ENCODE measurements at regions not wholly inside any gene's neighbourhood (a gene's known extent, or its start where the extent isn't known, plus 50 kb on each side); places are given as distances from the start of the nearest gene placed in this dataset.

- TF ChIP-seq, protein P1, sequence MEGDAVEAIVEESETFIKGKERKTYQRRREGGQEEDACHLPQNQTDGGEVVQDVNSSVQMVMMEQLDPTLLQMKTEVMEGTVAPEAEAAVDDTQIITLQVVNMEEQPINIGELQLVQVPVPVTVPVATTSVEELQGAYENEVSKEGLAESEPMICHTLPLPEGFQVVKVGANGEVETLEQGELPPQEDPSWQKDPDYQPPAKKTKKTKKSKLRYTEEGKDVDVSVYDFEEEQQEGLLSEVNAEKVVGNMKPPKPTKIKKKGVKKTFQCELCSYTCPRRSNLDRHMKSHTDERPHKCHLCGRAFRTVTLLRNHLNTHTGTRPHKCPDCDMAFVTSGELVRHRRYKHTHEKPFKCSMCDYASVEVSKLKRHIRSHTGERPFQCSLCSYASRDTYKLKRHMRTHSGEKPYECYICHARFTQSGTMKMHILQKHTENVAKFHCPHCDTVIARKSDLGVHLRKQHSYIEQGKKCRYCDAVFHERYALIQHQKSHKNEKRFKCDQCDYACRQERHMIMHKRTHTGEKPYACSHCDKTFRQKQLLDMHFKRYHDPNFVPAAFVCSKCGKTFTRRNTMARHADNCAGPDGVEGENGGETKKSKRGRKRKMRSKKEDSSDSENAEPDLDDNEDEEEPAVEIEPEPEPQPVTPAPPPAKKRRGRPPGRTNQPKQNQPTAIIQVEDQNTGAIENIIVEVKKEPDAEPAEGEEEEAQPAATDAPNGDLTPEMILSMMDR (IDR thresholded peaks at IDR 0.05): no peak
- no peak for TF ChIP-seq POLR2AphosphoS5 (IDR thresholded peaks at IDR 0.05)
- no peak for TF ChIP-seq POLR2A (IDR thresholded peaks at IDR 0.05; ENCODE audit: low read depth)
Measured at GRCh38 chrX:40230646-40231045, 132.9 kb upstream of the BCOR start.

Measured in esophagus muscularis mucosa (tissue), 3 donors.